PC-9 (cell line): ENCODE measurements at regions not wholly inside any gene's neighbourhood (a gene's known extent, or its start where the extent isn't known, plus 50 kb on each side); places are given as distances from the start of the nearest gene placed in this dataset.

ENCODE experiments used
- EZH2 ChIP-seq: fragments of 200-600 bp; sonication (generic); IDR thresholded peaks from 2 replicates; pipeline ENCODE4 v1.8.0; 2017; ENCODE audit warnings: antibody characterized with exemption, low read depth
- TF ChIP-seq, protein P1 (sequence below): fragments of 200-600 bp; sonication (generic); conservative IDR thresholded peaks from 2 replicates; pipeline ENCODE4 v1.6.1; 2017; ENCODE audit warnings: mixed run types, antibody characterized with exemption, mild to moderate bottlenecking, moderate library complexity

DNA sequence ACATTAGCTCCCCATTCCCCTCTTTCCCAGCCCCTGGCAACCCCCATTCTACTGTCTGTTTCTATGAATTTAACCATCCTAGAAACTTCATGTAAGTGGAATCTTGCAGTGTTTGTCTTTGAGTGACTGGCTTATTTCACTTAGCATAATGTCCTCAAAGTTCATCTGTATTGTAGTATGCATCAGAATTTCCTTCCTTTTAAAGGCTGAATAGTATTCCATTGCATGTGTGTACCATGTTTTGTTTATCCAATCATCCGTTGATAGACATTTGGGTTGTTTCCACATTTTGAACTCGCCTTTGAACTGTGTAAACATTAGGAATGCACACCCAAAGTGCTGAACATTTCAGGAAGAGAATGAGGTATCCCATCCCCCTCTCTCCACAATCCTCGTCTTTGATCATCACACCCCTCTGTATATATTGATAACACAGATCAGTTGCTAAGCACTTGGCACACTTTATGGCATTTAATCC is 56.4 kb upstream of the PLAC1 start:
- TF ChIP-seq, protein P1, sequence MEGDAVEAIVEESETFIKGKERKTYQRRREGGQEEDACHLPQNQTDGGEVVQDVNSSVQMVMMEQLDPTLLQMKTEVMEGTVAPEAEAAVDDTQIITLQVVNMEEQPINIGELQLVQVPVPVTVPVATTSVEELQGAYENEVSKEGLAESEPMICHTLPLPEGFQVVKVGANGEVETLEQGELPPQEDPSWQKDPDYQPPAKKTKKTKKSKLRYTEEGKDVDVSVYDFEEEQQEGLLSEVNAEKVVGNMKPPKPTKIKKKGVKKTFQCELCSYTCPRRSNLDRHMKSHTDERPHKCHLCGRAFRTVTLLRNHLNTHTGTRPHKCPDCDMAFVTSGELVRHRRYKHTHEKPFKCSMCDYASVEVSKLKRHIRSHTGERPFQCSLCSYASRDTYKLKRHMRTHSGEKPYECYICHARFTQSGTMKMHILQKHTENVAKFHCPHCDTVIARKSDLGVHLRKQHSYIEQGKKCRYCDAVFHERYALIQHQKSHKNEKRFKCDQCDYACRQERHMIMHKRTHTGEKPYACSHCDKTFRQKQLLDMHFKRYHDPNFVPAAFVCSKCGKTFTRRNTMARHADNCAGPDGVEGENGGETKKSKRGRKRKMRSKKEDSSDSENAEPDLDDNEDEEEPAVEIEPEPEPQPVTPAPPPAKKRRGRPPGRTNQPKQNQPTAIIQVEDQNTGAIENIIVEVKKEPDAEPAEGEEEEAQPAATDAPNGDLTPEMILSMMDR, result no peak
- TF ChIP-seq EZH2, result no peak
